GM19351 (cell line): ENCODE measurements at regions not wholly inside any gene's neighbourhood (a gene's known extent, or its start where the extent isn't known, plus 50 kb on each side); places are given as distances from the start of the nearest gene placed in this dataset.

Source experiments
- ATAC-seq: cut with Tn5 transposase; IDR thresholded peaks from one replicate; pipeline ENCODE4 v1.9.1; 2021; ENCODE audit warnings: mild to moderate bottlenecking, moderate library complexity; ENCODE audit not compliant: unreplicated experiment

- ATAC-seq, result no peak
Measured at GRCh38 chr17:74149597-74150427, 53.7 kb upstream of the RPL38 start.

- no peak for ATAC-seq
Measured at GRCh38 chr17:74150428-74151025, 53.0 kb upstream of the RPL38 start.

- no peak for ATAC-seq
Measured at GRCh38 chr17:74151551-74152315, 51.7 kb upstream of the RPL38 start.

GRCh38 chr17:74152591-74153455 lies 50.7 kb upstream of the RPL38 start:
- no peak for ATAC-seq

GRCh38 chr17:74153456-74153810 lies 50.0 kb upstream of the RPL38 start:
- ATAC-seq, result no peak
